GM19351 (cell line): ENCODE measurements at regions not wholly inside any gene's neighbourhood (a gene's known extent, or its start where the extent isn't known, plus 50 kb on each side); places are given as distances from the start of the nearest gene placed in this dataset.
"Not testable (repeated sequence)": the region's sequence is repeated elsewhere in the genome, so short reads cannot be mapped to it uniquely, and the experiment has no call there.

ENCODE experiments used
- ATAC-seq: cut with Tn5 transposase; IDR thresholded peaks from one replicate; pipeline ENCODE4 v1.9.1; 2021; ENCODE audit warnings: mild to moderate bottlenecking, moderate library complexity; ENCODE audit not compliant: unreplicated experiment

- ATAC-seq, result not testable (repeated sequence)
Measured at GRCh38 chr7:136264304-136264703, 287.1 kb upstream of the MTPN start.

DNA sequence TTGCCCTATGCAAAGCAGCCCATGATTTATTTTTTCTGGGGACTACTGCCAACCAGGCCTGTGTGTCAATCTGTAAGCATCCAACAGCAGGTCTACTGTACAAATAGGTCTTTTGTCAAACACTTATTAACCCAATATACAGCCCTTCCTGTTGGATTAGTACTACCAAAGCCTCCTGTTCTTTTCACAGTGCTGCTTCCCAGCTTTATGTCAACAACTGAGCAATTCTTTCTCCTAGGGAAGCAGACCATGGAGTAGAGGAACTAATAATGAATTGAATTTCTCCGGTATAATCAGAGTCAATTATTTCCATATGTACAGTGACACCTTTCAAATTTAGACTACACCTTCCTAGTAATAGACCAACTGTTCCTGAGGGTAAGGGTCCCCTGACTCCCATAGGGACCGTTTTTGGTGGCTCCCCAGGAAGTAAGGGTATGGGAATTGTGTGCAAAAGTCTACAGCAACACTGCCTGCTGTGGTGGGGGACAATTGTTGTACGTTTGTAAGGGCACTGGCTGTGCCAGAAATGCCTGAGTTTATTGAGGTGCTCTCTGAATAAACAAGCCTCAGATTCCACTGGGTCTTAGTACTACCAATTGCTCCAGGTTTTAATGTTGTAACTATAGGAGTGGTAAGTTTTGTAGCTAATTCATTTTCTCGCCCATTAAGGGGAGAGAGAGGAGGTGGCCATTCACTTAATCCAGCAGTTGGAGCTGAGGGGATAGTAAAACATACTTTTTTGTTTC, 286.1 kb upstream of the MTPN start:
- not testable (repeated sequence) for ATAC-seq

DNA sequence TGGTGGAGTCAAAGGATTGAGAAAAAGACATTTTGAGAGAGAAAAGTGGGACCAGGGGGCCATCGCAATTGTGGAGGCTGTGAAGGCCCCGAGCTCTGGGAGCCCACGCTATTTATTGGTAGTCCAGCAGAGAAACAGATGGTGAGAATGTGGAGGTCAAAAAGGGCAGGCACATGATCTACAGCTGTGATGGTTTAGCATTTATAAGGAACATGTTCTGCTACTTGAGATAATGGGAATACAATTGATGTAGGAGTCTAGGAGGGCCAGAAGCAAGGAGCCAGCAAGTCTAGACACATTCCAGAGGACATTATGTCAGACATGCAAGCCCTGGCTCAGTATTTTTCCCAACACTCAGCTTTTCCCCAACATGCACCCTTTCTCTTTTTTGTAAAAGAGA, 283.4 kb upstream of the MTPN start:
- not testable (repeated sequence) for ATAC-seq

DNA sequence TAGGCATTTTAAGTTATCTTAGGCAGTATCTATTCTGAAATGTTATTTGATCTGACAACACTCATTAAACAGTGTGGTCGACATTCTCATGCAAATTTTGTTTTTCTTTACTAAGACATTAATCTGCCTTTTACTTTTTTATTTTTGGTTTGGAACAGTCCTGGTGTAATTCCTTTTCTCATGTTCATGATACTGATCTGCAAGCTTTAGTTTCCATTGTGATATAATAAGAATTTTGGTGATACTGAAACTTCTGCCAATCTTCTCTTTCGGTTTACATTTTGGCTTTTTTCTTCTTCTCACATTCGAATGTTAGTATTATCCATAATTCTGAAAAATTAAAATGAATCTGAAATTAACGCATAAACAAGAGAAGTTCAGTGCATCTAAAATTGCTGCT, 281.9 kb upstream of the MTPN start:
- ATAC-seq, result no peak

DNA sequence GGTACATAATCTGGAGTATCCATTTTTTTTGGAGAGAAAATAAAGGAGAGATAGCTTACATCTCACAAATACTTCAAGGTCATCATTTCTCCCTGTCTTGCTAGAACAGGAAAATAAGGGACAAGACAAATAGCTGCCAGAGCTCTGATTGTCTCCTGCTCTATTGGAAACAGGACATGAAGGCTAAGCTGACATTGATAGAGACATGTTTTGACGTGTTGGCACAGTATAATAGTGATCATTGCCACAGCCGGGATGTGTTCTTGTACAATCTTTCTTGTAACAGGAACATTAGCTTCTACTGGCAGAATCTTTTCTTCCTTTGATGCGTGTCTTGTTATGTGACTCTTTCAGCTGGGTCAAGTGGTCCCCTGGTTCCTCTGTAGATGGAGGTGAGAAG, 279.3 kb upstream of the MTPN start:
- no peak for ATAC-seq

DNA sequence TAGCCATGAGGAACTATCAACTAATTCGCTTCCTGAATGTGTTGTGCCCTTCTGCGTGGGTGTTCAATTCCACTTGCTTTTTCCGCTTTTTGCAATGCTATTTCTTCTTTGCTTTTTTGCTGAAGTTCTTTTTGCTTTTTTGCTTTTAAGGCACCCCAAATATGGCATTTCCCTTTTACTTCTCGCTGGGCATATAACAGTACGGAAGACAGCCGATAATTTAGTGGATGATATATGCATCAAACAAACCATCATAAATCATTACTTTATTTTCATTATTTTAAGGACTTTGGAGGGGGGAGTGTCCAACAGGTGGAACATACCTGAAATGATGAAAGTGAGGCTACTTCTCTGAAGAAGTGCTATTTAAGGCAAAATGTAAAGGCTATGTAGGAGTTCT, 277.0 kb upstream of the MTPN start:
- ATAC-seq, result no peak

GRCh38 chr7:136251826-136252225, 274.7 kb upstream of the MTPN start:
- no peak for ATAC-seq

GRCh38 chr7:136247211-136247610, 270.1 kb upstream of the MTPN start:
- no peak for ATAC-seq

- ATAC-seq, result no peak
Measured at GRCh38 chr7:136245327-136246004, 268.3 kb upstream of the MTPN start.

GRCh38 chr7:136234040-136234439, 256.9 kb upstream of the MTPN start:
- no peak for ATAC-seq

DNA sequence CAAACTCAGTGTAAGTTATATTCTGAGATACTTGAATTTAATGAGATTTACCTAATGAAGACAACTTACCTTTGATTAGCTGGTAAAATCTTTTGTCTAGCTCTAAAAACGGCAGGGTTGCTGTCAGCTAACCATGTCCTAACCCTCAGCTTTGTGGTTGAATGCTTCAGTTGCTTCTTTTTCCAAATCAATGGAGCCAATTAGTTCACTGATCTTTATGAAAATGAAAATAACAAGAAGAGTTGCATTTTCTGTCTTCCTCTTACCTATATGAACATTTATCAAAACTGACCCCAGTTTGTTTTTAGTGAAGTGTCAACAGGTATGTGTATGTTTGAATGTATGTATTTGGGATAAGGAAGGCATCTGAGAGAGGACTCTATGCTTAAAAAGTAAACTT, 253.1 kb upstream of the MTPN start:
- no peak for ATAC-seq

GRCh38 chr7:136229790-136230189, 252.6 kb upstream of the MTPN start:
- no peak for ATAC-seq

GRCh38 chr7:136228171-136228570, 251.0 kb upstream of the MTPN start:
- no peak for ATAC-seq

- no peak for ATAC-seq
Measured at GRCh38 chr7:136214356-136214755, 237.2 kb upstream of the MTPN start.

DNA sequence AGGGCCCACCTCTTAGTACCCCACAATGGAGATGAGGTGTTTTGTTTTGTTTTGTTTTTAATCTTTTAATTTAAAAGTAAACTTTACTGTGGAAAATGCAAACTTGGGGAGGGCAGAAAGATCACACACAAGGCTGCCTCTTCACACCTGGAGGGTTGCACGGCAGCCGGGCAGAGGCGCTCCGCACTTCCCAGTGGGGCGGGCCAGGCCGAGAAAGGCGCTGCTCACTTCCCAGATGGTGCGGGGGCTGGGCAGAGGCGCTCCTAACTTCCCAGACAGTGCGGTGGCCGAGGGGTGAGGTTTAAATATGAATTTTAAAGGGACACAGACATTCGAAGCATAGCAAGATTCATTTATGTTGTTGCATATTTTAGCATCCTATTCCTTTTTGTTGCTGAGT, 235.9 kb upstream of the MTPN start:
- ATAC-seq, result no peak

DNA sequence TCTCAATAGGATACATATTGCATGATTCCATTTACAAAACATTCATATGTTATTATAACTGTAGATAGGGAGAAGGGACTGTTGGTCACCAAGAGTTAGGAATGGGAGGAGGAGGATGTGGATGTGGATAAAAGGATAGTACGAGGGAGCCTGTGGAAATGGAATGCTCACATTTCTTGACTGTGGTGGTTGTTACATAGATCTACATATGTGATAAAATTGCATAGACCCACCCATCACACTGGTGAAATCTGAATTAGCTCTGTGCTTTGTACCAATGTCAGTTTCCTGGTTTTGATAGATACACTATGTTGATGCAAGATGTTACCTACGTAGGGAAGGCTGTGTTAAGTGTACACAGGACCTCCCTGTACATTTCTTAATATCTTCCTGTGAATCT, 233.5 kb upstream of the MTPN start:
- no peak for ATAC-seq

- no peak for ATAC-seq
Measured at GRCh38 chr7:136210079-136210478, 232.9 kb upstream of the MTPN start.

GRCh38 chr7:136205956-136206355, 228.8 kb upstream of the MTPN start:
- no peak for ATAC-seq

- no peak for ATAC-seq
Measured at GRCh38 chr7:136198168-136198567, 221.0 kb upstream of the MTPN start.

GRCh38 chr7:136194878-136195277, 217.7 kb upstream of the MTPN start:
- ATAC-seq, result no peak

GRCh38 chr7:136193940-136194339, 216.8 kb upstream of the MTPN start:
- no peak for ATAC-seq

DNA sequence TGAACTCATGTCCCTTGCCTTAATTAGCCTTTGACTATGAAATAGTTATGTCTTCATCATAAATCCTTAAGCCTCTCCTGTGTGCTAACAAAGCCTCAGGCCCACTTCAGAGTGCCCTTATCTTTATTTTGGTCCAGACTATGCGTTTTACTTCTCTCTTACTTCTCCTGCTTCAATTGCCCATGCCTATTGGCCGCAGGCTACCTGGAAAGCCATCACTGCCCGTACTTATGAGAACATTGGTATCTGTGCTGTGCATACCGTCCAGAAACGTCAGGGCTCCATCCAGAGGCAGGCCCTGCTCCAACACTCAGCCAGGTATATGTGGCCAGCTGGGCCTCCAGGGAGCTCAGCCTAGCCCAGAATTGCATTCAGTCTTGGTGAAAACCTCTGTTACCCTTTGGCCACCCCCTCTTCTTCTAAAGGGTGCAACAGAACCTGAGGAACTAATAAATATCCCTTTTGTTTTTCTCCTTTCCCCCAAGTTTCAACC, 212.4 kb upstream of the MTPN start:
- no peak for ATAC-seq
